Upper lobe of right lung (tissue), 1 donor: ENCODE measurements at regions not wholly inside any gene's neighbourhood (a gene's known extent, or its start where the extent isn't known, plus 50 kb on each side); places are given as distances from the start of the nearest gene placed in this dataset.

ENCODE experiments used
- ATAC-seq: fragments of 200-7000 bp; cut with Tn5 transposase; one replicate; pipeline ENCODE4 v1.9.1; 2020; ENCODE audit warnings: mild to moderate bottlenecking, moderate library complexity
- DNase-seq: peaks from one replicate; pipeline ENCODE4 v3.0.0-alpha.2; 2020
- H3K27ac ChIP-seq: fragments of 200-600 bp; one replicate; pipeline ENCODE4 v1.8.0; 2022
- H3K27me3 ChIP-seq: fragments of 200-600 bp; one replicate; pipeline ENCODE4 v1.8.0; 2022; ENCODE audit warnings: mild to moderate bottlenecking
- H3K36me3 ChIP-seq: fragments of 200-600 bp; one replicate; pipeline ENCODE4 v1.8.0; 2022
- H3K4me1 ChIP-seq: fragments of 200-600 bp; one replicate; pipeline ENCODE4 v1.8.0; 2022
- H3K4me3 ChIP-seq: fragments of 200-600 bp; one replicate; pipeline ENCODE4 v1.8.0; 2022; ENCODE audit warnings: mild to moderate bottlenecking
- H3K9me3 ChIP-seq: fragments of 200-600 bp; one replicate; pipeline ENCODE4 v1.8.0; 2022
- CTCF ChIP-seq: fragments of 200-600 bp; IDR thresholded peaks from one replicate; pipeline ENCODE4 v1.8.0; 2022; ENCODE audit warnings: antibody characterized with exemption
- intact Hi-C: fragments of 100-400 bp; cut with DNase I; formaldehyde crosslinking; loops from one replicate; pipeline ENCODE4 v1.11.0; 2022
- donor health status: DM: no; HTN: yes; CAD: no; lungs with severe emphysema.

- no peak for ATAC-seq
- no peak overlapping the region for H3K27ac ChIP-seq
- no peaks in the 10 kb centered on the region for H3K36me3 ChIP-seq
- intact Hi-C loops, result no loop called here
- no peak overlapping the region for H3K4me3 ChIP-seq
- no peaks in the 10 kb centered on the region for H3K4me1 ChIP-seq
- no peaks in the 10 kb centered on the region for H3K27me3 ChIP-seq
- DNase-seq, result no peak
- no peaks in the 10 kb centered on the region for H3K9me3 ChIP-seq
- no peak for TF ChIP-seq CTCF
Observed at GRCh38 chr3:112765531-112765930, 81.1 kb downstream of the CD200R1L start.

- no peaks in the 10 kb centered on the region for H3K27me3 ChIP-seq
- H3K27ac ChIP-seq, result no peak overlapping the region
- ATAC-seq (no peak), DNase-seq (no peak)
- H3K9me3 ChIP-seq, result no peaks in the 10 kb centered on the region
- H3K4me3 ChIP-seq, result no peak overlapping the region
- H3K36me3 ChIP-seq, result no peaks in the 10 kb centered on the region
- no peaks in the 10 kb centered on the region for H3K4me1 ChIP-seq
- intact Hi-C loops, result no loop called here
- no peak for TF ChIP-seq CTCF
Observed at GRCh38 chr3:112763258-112763657, 83.4 kb downstream of the CD200R1L start.

- Histone ChIP-seq H3K27ac (no peak overlapping the region), H3K9me3 (no peaks in the 10 kb centered on the region), H3K36me3 (no peaks in the 10 kb centered on the region), H3K27me3 (no peaks in the 10 kb centered on the region), H3K4me3 (no peak overlapping the region), H3K4me1 (no peaks in the 10 kb centered on the region)
- no peak for DNase-seq
- ATAC-seq, result no peak
- no peak for TF ChIP-seq CTCF
- intact Hi-C loops, result no loop called here
Observed at GRCh38 chr3:112761062-112761638, 85.5 kb downstream of the CD200R1L start.

- Histone ChIP-seq H3K4me3 (no peak overlapping the region), H3K36me3 (no peaks in the 10 kb centered on the region), H3K27me3 (no peaks in the 10 kb centered on the region), H3K27ac (no peak overlapping the region), H3K4me1 (no peaks in the 10 kb centered on the region), H3K9me3 (no peaks in the 10 kb centered on the region)
- no peak for ATAC-seq
- DNase-seq, result no peak
- intact Hi-C loops, result no loop called here
- no peak for TF ChIP-seq CTCF
Observed at GRCh38 chr3:112759681-112760080, 87.0 kb downstream of the CD200R1L start.

- TF ChIP-seq CTCF, result no peak
- Histone ChIP-seq H3K4me1 (no peaks in the 10 kb centered on the region), H3K36me3 (no peaks in the 10 kb centered on the region), H3K4me3 (no peak overlapping the region), H3K27ac (no peak overlapping the region), H3K9me3 (no peaks in the 10 kb centered on the region), H3K27me3 (no peaks in the 10 kb centered on the region)
- DNase-seq (no peak), ATAC-seq (no peak)
- intact Hi-C loops, result no loop called here
Observed at GRCh38 chr3:112759210-112759609, 87.5 kb downstream of the CD200R1L start.

- TF ChIP-seq CTCF, result no peak
- intact Hi-C loops, result no loop called here
- H3K4me3 ChIP-seq, result no peak overlapping the region
- no peaks in the 10 kb centered on the region for H3K9me3 ChIP-seq
- H3K4me1 ChIP-seq, result no peaks in the 10 kb centered on the region
- H3K36me3 ChIP-seq, result no peaks in the 10 kb centered on the region
- no peak overlapping the region for H3K27ac ChIP-seq
- DNase-seq (no peak), ATAC-seq (no peak)
- H3K27me3 ChIP-seq, result no peaks in the 10 kb centered on the region
Observed at GRCh38 chr3:112757197-112757596, 89.5 kb downstream of the CD200R1L start.
